Cardiac septum (tissue), 1 donor: ENCODE measurements at regions not wholly inside any gene's neighbourhood (a gene's known extent, or its start where the extent isn't known, plus 50 kb on each side); places are given as distances from the start of the nearest gene placed in this dataset.

Experiments used
- DNase-seq: peaks from one replicate; pipeline ENCODE4 v3.0.0-alpha.2; 2020; ENCODE audit warnings: low spot score
- intact Hi-C: fragments of 100-400 bp; cut with DNase I; formaldehyde crosslinking; loops from one replicate; pipeline ENCODE4 v1.14.0; 2022
- donor health status: DM: no; HTN: no; CAD: no.

GRCh38 chr17:69605571-69605970 lies 191.1 kb downstream of the MAP2K6 start:
- DNase-seq = no peak
- intact Hi-C loops = no loop called here

GRCh38 chr17:69606142-69606800 lies 191.8 kb downstream of the MAP2K6 start:
- no peak for DNase-seq
- intact Hi-C loops = no loop called here

GRCh38 chr17:69607162-69607834 lies 192.8 kb downstream of the MAP2K6 start:
- intact Hi-C loops = no loop called here
- peak; percentile 77 for DNase-seq

- intact Hi-C loops = loop anchor here (2.0 kb wide), 2 partner anchors 529 to 561 kb away; partner anchors contain the start of gene KCNJ2
- DNase-seq = no peak
Measured at GRCh38 chr17:69608141-69608540, 193.6 kb downstream of the MAP2K6 start.

GRCh38 chr17:69608808-69609472 lies 194.4 kb downstream of the MAP2K6 start:
- no peak for DNase-seq

GRCh38 chr17:69609473-69610305 lies 195.2 kb downstream of the MAP2K6 start:
- intact Hi-C loops = loop anchor here (2.0 kb wide), 2 partner anchors 527 to 559 kb away; partner anchors contain the start of gene KCNJ2
- no peak for DNase-seq

More at GRCh38 chr17:69608808-69609472, 194.4 kb downstream of the MAP2K6 start:
- intact Hi-C loops = loop anchor here (2.0 kb wide), 2 partner anchors 528 to 560 kb away; partner anchors contain the start of gene KCNJ2

GRCh38 chr17:69620363-69620762 lies 205.9 kb downstream of the MAP2K6 start:
- intact Hi-C loops = no loop called here
- no peak for DNase-seq

GRCh38 chr17:69625474-69625873 lies 211.0 kb downstream of the MAP2K6 start:
- no peak for DNase-seq
- intact Hi-C loops = no loop called here

- intact Hi-C loops = no loop called here
- DNase-seq = no peak
Measured at GRCh38 chr17:69630056-69630635, 215.6 kb downstream of the MAP2K6 start.

GRCh38 chr17:69634844-69635243 lies 220.3 kb downstream of the MAP2K6 start:
- no peak for DNase-seq
- intact Hi-C loops = no loop called here

- no peak for DNase-seq
- intact Hi-C loops = no loop called here
Measured at GRCh38 chr17:69637446-69638156, 223.1 kb downstream of the MAP2K6 start.

- intact Hi-C loops = no loop called here
- DNase-seq = no peak
Measured at GRCh38 chr17:69639096-69639495, 224.6 kb downstream of the MAP2K6 start.

GRCh38 chr17:69640073-69640472 lies 225.6 kb downstream of the MAP2K6 start:
- no peak for DNase-seq
- intact Hi-C loops = no loop called here

- intact Hi-C loops = no loop called here
- no peak for DNase-seq
Measured at GRCh38 chr17:69643686-69644085, 229.2 kb downstream of the MAP2K6 start.

GRCh38 chr17:69646729-69647128 lies 232.2 kb downstream of the MAP2K6 start:
- DNase-seq = no peak
- intact Hi-C loops = no loop called here

GRCh38 chr17:69650881-69651280 lies 236.4 kb downstream of the MAP2K6 start:
- no peak for DNase-seq
- intact Hi-C loops = no loop called here

- DNase-seq = no peak
- intact Hi-C loops = no loop called here
Measured at GRCh38 chr17:69651921-69652320, 237.4 kb downstream of the MAP2K6 start.

GRCh38 chr17:69654981-69655855 lies 240.7 kb downstream of the MAP2K6 start:
- no peak for DNase-seq
- intact Hi-C loops = no loop called here
